AG09319 (cell line): ENCODE measurements at regions not wholly inside any gene's neighbourhood (a gene's known extent, or its start where the extent isn't known, plus 50 kb on each side); places are given as distances from the start of the nearest gene placed in this dataset.

Experiments used
- DNase-seq: peaks from one replicate; pipeline ENCODE4 v3.0.0-alpha.2; 2010; ENCODE audit warnings: low read depth; ENCODE audit errors: extremely low read depth
- CTCF ChIP-seq: IDR thresholded peaks from 2 replicates; pipeline ENCODE4 v1.5.1; 2011; ENCODE audit warnings: low read depth, mild to moderate bottlenecking, inconsistent platforms, low read length, moderate library complexity

DNA sequence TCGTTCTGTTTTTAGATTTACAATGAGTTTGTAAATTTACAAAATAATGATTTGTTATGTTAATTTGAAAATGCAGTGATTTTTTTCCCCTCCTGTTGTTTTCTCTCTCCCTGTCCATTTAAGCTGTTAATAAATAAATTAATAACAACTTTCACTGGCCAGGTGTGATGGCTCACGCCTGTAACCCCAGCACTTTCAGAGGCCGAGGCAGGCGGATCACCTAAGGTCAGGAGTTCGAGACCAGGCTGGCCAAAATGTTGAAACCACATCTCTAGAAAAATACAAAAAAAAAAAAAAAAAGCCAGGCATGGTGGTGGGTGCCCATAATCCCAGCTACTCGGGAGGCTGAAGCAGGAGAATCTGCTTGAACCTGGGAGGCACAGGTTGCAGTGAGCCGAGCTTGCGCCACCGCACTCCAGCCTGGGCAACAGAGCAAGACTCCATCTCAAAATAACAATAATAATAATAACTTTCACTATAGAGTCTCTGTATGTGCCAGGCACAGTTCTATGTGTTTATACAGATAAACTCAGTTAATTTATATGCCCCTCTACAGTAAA, 229.2 kb upstream of the ARGLU1 start:
- DNase-seq, result no peak
- TF ChIP-seq CTCF, result no peak

DNA sequence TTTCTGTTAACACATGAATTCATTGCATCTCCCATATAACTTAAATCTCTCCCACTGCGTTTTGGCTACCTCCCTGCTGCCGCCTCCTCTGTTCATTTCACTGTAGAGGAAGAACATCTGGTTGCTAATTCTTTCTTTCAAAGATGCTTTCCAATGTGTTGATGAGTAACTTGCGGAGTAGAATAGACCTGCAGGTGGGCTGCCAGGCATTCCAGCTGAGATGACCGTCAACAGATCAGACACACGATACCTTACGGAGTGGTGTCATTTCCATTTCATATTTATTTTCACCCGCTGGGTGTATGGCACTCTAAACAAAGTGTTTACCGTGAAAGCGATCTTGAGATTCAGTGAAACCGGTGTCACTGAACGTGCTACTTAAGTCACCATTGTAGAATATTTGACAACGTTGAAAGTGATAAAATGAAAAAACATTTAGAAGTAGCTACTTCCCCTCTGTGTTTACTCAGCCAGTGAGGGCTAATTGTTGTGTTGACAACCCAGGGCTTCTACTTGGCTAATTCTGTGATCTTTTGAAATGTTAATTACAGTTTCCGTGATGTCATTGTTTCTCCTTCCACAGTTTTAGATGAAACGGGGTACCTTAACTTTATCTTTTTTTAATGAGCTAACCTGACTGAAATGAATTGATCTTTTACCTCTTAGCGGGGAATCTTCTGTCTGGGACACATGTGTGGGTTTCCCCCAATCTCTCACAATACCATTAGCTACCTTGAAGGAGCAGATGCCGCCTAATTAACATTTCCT, 228.5 kb upstream of the ARGLU1 start:
- no peak for TF ChIP-seq CTCF
- DNase-seq, result no peak

DNA sequence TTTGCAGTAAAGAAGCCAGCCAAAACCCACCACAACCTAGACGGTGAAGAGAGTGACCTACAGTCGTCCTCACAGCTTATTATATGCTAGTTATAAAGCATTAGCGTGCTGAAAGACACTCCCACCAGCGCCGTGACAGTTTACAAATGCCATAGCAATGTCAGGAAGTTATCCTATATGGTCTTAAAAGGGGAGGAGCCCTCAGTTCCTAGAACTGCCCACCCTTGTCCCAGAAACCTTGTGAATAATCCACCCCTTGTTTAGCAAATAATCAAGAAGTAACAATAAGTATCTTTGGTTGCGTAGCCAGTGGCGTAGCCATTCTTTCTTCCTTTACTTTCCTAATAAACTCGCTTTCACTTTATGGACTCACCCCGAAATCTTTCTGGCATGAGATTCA, 227.9 kb upstream of the ARGLU1 start:
- TF ChIP-seq CTCF, result no peak
- DNase-seq, result no peak

DNA sequence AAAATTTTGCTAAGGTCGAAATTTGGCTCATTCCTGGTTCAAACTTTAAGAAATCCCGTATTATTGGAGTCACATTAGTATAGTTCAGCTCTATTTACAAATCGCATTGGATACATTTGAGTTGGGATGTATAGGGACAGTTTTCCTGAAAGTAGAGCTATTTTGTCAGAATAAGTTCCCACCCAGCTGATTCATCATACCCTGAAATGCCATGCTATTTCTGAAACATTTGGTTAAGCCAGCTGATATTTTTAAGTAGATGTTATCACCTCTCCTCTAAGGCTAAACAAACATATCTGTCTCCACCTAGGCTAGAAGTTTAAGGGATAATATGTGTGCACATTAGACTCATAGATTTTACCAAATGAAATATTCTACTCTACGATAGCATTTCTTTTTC, 226.2 kb upstream of the ARGLU1 start:
- DNase-seq, result no peak
- no peak for TF ChIP-seq CTCF

DNA sequence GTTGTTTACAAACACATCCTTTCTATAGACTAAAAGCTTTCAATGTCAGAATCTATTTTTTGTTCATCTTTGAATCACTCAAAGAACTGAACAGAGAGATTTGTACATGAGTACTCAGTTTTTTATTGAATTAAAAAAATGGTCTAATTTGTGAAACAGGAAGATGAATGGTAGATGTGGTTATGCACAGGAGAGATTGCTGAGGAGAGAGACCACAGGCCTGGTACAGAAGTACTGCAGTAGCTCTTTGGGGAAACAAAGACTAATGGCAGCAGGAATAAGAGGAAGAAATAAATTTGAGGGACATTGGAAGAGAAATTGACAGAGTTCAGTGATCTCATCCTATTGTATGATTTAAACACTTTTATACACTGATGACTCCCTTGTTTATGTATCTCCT, 222.0 kb upstream of the ARGLU1 start:
- TF ChIP-seq CTCF, result no peak
- DNase-seq, result no peak

DNA sequence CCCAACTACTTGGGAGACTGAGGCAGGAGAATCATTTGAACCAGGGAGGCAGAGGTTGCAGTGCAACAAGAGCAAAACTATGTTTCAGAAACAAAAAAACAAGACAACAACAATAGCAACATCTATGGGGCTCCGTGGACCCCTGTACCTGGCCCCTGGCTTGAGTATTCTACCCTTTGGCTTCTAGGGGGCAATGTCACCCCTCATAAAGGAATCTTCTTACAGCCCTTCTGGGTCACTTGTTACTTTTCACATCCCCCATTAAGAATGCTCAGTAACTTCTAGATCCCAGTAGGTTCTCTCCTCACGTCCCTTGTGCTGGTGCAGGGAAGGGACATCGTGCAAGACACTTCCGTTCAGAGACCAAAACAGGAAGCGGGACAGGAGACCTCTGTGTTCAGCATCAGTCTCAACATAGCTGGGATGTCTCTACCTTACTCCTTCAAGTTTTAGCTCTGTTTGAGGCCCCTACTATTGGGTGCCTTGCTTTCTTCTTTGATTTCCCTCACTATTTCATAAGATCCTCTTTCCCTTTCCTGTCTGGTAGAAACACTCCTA, 218.1 kb upstream of the ARGLU1 start:
- TF ChIP-seq CTCF, result no peak
- DNase-seq, result no peak

DNA sequence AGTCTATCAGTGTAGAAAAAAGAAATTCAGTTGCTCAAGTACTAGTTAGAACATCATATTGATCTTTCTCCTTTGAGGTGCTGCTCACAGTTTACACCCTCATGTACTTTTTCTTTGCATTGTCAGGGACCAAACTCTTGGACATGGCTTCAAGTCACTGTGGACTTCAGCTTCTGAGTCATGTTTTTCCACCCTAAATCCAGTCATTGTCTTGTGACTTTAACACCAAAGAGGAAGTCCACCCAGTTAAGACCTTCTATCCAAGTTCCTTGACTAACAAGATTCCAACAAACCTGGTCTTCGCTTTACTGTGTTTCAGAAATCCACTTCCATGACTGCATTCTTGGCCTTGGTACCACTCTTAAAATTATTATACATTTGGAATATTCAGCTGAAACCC, 206.7 kb upstream of the ARGLU1 start:
- TF ChIP-seq CTCF, result no peak
- DNase-seq, result no peak
